ENCODE measurements at regions not wholly inside any gene's neighbourhood (a gene's known extent, or its start where the extent isn't known, plus 50 kb on each side); places are given as distances from the start of the nearest gene placed in this dataset.
A peak's percentile ranks its signal among the peaks of the same experiment; 100 is the strongest.
"Not testable (repeated sequence)": the region's sequence is repeated elsewhere in the genome, so short reads cannot be mapped to it uniquely, and the experiment has no call there.

DNA sequence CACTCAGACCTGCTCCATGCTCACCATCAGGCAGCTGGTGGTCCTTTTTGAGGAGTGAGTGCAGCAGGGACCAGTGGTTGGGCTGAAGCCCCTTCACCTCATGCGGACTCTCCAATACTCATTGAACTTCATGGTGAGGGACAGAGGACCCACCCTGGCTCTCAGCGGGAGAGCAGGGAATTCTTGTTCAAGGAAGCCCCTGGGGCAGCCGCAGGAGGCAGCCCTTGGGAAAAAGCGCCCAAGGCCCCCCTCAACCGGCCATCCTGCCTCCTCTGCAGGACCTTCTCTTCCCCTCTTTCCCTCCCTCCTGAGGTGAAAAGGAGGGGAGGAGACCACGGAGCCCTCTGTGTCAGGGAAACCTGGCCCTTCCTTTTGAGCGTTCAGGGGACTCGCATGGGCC, 4510.9 kb upstream of the OR11H1 start:
- H3K27me3 ChIP-seq (ENCODE audit: control insufficient read depth, insufficient read depth, low read length); H3K36me3 ChIP-seq (ENCODE audit: control insufficient read depth, insufficient read depth, low read length); H3K36me3 Mint-ChIP-seq; DNase-seq; H3K9me3 Mint-ChIP-seq; H3K27ac ChIP-seq (ENCODE audit: insufficient read depth, low read length, poor library complexity, severe bottlenecking); H3K4me3 Mint-ChIP-seq; H3K27ac Mint-ChIP-seq; H3K9me3 ChIP-seq (ENCODE audit: control insufficient read depth in 2 of 2, low read length in 2 of 2); H3K4me1 ChIP-seq (ENCODE audit: control insufficient read depth, insufficient read depth, low read length, poor library complexity, severe bottlenecking); H3K4me1 Mint-ChIP-seq; H3K4me3 ChIP-seq (ENCODE audit: low read depth, low read length); H3K27me3 Mint-ChIP-seq: not testable (repeated sequence)
- ATAC-seq (ENCODE audit: low read depth in 2 of 2), result peak in 1 of 2 donors; percentile 23

DNA sequence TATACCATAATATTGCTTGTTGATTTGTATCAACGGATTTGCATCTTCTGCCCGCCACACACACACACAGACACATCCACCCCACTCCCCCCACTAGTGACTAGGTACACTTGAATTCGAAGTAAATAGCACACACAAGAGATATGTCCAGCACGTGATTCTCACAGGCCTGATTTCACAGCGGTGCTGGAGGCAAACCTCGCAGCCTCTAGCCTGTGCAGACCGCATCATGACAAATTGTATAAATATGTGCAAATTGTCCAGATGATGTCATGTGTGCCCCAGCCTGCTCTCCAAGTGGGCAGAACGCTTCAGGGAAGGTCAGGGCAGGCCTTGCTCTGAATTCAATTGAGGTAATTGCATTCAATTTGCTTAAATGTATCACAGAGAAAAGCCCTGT, 4507.5 kb upstream of the OR11H1 start:
- H3K4me3 Mint-ChIP-seq; H3K4me1 Mint-ChIP-seq; H3K27me3 Mint-ChIP-seq; H3K4me3 ChIP-seq (ENCODE audit: low read depth, low read length); H3K27me3 ChIP-seq (ENCODE audit: control insufficient read depth, insufficient read depth, low read length); DNase-seq; H3K9me3 ChIP-seq (ENCODE audit: control insufficient read depth in 2 of 2, low read length in 2 of 2); H3K27ac ChIP-seq (ENCODE audit: insufficient read depth, low read length, poor library complexity, severe bottlenecking); H3K27ac Mint-ChIP-seq; H3K36me3 Mint-ChIP-seq; H3K36me3 ChIP-seq (ENCODE audit: control insufficient read depth, insufficient read depth, low read length); H3K4me1 ChIP-seq (ENCODE audit: control insufficient read depth, insufficient read depth, low read length, poor library complexity, severe bottlenecking): not testable (repeated sequence)
- ATAC-seq (ENCODE audit: low read depth in 2 of 2), result peak in 1 of 2 donors; percentile 7
- H3K9me3 Mint-ChIP-seq, result peaks cover 4 to 14% (median 5%) of the 10 kb centered on the region in 7 donors

DNA sequence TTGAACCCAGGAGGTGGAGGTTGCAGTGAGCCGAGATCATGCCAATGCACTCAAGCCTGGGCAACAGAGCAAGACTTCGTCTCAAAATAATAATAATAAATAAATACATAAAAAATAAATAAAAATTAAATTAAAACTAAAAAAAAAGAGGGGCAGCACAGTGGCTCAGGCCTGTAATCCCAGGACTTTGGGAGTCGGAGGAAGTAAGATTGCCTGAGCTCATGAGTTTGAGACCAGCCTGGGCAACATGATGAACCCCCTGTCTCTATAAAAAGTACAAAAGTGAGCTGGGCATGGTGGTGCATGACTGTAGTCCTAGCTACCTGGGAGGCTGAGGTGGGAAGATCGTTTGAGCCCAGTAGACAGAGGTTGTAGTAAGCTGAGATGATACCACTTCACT, 4501.5 kb upstream of the OR11H1 start:
- DNase-seq; H3K27me3 Mint-ChIP-seq; H3K27ac Mint-ChIP-seq; H3K27ac ChIP-seq (ENCODE audit: insufficient read depth, low read length, poor library complexity, severe bottlenecking); H3K4me1 ChIP-seq (ENCODE audit: control insufficient read depth, insufficient read depth, low read length, poor library complexity, severe bottlenecking); H3K36me3 ChIP-seq (ENCODE audit: control insufficient read depth, insufficient read depth, low read length); H3K27me3 ChIP-seq (ENCODE audit: control insufficient read depth, insufficient read depth, low read length); H3K4me3 ChIP-seq (ENCODE audit: low read depth, low read length); H3K4me3 Mint-ChIP-seq; H3K4me1 Mint-ChIP-seq; ATAC-seq (ENCODE audit: low read depth in 2 of 2); H3K36me3 Mint-ChIP-seq: not testable (repeated sequence)
- peaks cover 9 to 47% (median 28%) of the 10 kb centered on the region in 7 donors for H3K9me3 Mint-ChIP-seq
- peaks cover 9 to 42% of the 10 kb centered on the region in 2 experiments for H3K9me3 ChIP-seq (ENCODE audit: control insufficient read depth in 2 of 2, low read length in 2 of 2)

DNA sequence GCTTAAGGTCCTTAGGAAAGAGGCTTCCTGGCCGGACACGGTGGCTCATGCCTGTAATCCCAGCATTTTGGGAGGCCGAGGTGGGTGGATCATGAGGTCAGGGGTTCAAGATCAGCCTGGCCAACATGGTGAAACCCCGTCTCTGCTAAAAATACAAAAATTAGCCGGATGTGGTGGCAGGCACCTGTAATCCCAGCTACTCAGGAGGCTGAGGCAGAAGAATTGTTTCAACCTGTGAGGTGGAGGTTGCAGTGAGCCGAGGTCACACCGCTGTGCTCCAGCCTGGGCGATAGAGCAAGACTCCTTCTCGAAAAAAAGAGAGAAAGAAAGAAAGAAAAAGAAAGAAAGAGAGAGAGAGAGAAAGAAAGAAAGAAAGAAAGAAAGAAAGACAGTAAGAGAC, 4500.9 kb upstream of the OR11H1 start:
- H3K4me3 Mint-ChIP-seq; H3K27ac Mint-ChIP-seq; H3K4me1 Mint-ChIP-seq; H3K4me1 ChIP-seq (ENCODE audit: control insufficient read depth, insufficient read depth, low read length, poor library complexity, severe bottlenecking); H3K27me3 ChIP-seq (ENCODE audit: control insufficient read depth, insufficient read depth, low read length); H3K27ac ChIP-seq (ENCODE audit: insufficient read depth, low read length, poor library complexity, severe bottlenecking); H3K36me3 Mint-ChIP-seq; H3K4me3 ChIP-seq (ENCODE audit: low read depth, low read length); H3K27me3 Mint-ChIP-seq; DNase-seq; H3K36me3 ChIP-seq (ENCODE audit: control insufficient read depth, insufficient read depth, low read length); ATAC-seq (ENCODE audit: low read depth in 2 of 2): not testable (repeated sequence)
- H3K9me3 Mint-ChIP-seq, result peaks cover 9 to 51% (median 30%) of the 10 kb centered on the region in 7 donors
- peaks cover 9 to 47% of the 10 kb centered on the region in 2 experiments for H3K9me3 ChIP-seq (ENCODE audit: control insufficient read depth in 2 of 2, low read length in 2 of 2)

DNA sequence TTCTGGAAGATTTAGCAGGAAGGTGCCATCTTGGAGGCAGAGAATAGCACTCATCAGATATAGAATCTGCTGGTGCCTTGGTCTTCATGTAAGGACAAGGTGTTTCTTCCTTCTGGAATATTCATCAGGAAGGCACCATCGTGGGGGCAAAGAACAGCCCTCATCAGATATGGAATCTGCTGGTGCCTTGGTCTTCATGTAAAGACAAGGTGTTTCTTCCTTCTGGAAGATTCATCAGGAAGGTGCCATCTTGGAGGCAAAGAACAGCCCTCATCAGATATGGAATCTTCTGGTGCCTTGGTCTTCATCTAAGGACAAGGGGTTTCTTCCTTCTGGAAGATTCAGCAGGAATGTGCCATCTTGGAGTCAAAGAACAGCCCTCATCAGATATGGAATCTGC, 4500.5 kb upstream of the OR11H1 start:
- not testable (repeated sequence) for H3K27me3 ChIP-seq (ENCODE audit: control insufficient read depth, insufficient read depth, low read length); H3K4me1 Mint-ChIP-seq; H3K4me1 ChIP-seq (ENCODE audit: control insufficient read depth, insufficient read depth, low read length, poor library complexity, severe bottlenecking); H3K4me3 ChIP-seq (ENCODE audit: low read depth, low read length); H3K27ac ChIP-seq (ENCODE audit: insufficient read depth, low read length, poor library complexity, severe bottlenecking); H3K36me3 ChIP-seq (ENCODE audit: control insufficient read depth, insufficient read depth, low read length); ATAC-seq (ENCODE audit: low read depth in 2 of 2); H3K27me3 Mint-ChIP-seq; H3K27ac Mint-ChIP-seq; DNase-seq; H3K36me3 Mint-ChIP-seq; H3K4me3 Mint-ChIP-seq
- H3K9me3 ChIP-seq (ENCODE audit: control insufficient read depth in 2 of 2, low read length in 2 of 2), result peaks cover 9 to 52% of the 10 kb centered on the region in 2 experiments
- peaks cover 9 to 53% (median 30%) of the 10 kb centered on the region in 7 donors for H3K9me3 Mint-ChIP-seq

DNA sequence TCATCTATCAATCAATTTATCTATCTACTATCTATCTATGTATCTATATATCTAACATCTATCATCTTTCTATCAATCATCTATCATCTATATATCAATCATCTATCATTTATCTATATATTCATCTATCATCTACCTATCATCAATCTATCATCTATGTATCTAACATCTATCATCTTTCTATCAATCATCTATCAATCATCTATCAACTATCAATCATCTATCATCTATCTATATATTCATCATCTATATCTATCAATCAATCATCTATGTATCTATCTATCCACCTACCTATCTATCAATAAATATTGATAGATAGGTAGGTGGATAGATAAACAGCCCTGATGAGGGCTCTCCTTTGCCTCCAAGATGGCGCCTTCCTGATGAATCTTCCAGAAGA, 4499.8 kb upstream of the OR11H1 start:
- not testable (repeated sequence) for H3K27ac Mint-ChIP-seq; H3K27ac ChIP-seq (ENCODE audit: insufficient read depth, low read length, poor library complexity, severe bottlenecking); H3K4me1 Mint-ChIP-seq; ATAC-seq (ENCODE audit: low read depth in 2 of 2); H3K27me3 Mint-ChIP-seq; H3K27me3 ChIP-seq (ENCODE audit: control insufficient read depth, insufficient read depth, low read length); DNase-seq; H3K36me3 Mint-ChIP-seq; H3K4me3 Mint-ChIP-seq; H3K4me1 ChIP-seq (ENCODE audit: control insufficient read depth, insufficient read depth, low read length, poor library complexity, severe bottlenecking); H3K4me3 ChIP-seq (ENCODE audit: low read depth, low read length); H3K36me3 ChIP-seq (ENCODE audit: control insufficient read depth, insufficient read depth, low read length)
- peaks cover 9 to 56% of the 10 kb centered on the region in 2 experiments for H3K9me3 ChIP-seq (ENCODE audit: control insufficient read depth in 2 of 2, low read length in 2 of 2)
- peaks cover 7 to 59% (median 30%) of the 10 kb centered on the region in 7 donors for H3K9me3 Mint-ChIP-seq

DNA sequence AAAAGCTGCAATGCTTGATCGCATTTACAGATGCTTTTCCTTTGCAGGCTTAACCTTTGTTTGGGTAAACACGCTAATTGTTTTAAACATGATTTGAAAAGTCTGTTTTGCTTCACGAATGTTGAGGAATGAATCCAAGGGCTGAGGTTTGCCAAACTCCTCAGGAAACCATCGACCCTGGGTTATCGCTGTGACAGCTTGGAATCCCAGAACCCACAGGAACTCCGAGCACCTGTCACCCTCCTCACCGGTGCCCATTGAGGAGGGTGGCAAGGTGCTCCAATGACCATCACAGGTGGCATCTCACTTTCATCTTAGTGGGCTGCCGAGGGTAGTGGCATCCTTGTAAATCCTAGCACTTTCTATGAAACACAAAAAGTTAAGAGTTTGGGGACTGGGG, 4498.5 kb upstream of the OR11H1 start:
- H3K4me1 ChIP-seq (ENCODE audit: control insufficient read depth, insufficient read depth, low read length, poor library complexity, severe bottlenecking); DNase-seq; ATAC-seq (ENCODE audit: low read depth in 2 of 2); H3K27me3 ChIP-seq (ENCODE audit: control insufficient read depth, insufficient read depth, low read length); H3K27ac ChIP-seq (ENCODE audit: insufficient read depth, low read length, poor library complexity, severe bottlenecking); H3K27ac Mint-ChIP-seq; H3K36me3 Mint-ChIP-seq; H3K36me3 ChIP-seq (ENCODE audit: control insufficient read depth, insufficient read depth, low read length); H3K4me3 Mint-ChIP-seq; H3K4me3 ChIP-seq (ENCODE audit: low read depth, low read length); H3K4me1 Mint-ChIP-seq; H3K27me3 Mint-ChIP-seq: not testable (repeated sequence)
- H3K9me3 ChIP-seq (ENCODE audit: control insufficient read depth in 2 of 2, low read length in 2 of 2), result peaks cover 9 to 63% of the 10 kb centered on the region in 2 experiments
- peaks cover 5 to 72% (median 30%) of the 10 kb centered on the region in 7 donors for H3K9me3 Mint-ChIP-seq

DNA sequence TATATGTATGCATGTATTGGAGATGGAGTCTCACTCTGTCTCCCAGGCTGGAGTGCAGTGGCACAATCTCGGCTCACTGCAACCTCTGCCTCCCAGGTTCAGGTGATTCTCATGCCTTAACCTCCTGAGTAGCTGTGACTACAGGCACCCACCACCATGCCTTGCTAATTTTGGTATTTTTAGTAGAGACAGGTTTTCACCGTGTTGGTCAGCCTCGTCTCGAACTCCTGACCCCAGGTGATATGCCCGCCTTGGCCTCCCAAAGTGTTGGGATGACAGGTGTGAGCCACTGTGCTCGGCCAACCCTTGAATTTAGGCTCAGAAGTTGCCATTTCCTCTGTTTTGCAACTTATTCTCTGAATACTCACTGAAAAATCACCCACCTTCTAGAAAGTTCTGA, 4498.0 kb upstream of the OR11H1 start:
- not testable (repeated sequence) for H3K36me3 Mint-ChIP-seq; H3K4me1 ChIP-seq (ENCODE audit: control insufficient read depth, insufficient read depth, low read length, poor library complexity, severe bottlenecking); H3K4me3 ChIP-seq (ENCODE audit: low read depth, low read length); H3K36me3 ChIP-seq (ENCODE audit: control insufficient read depth, insufficient read depth, low read length); H3K27ac ChIP-seq (ENCODE audit: insufficient read depth, low read length, poor library complexity, severe bottlenecking); DNase-seq; H3K27me3 ChIP-seq (ENCODE audit: control insufficient read depth, insufficient read depth, low read length); H3K4me3 Mint-ChIP-seq; H3K27me3 Mint-ChIP-seq; H3K27ac Mint-ChIP-seq; H3K4me1 Mint-ChIP-seq; ATAC-seq (ENCODE audit: low read depth in 2 of 2)
- peaks cover 7 to 75% (median 34%) of the 10 kb centered on the region in 7 donors for H3K9me3 Mint-ChIP-seq
- peaks cover 14 to 65% of the 10 kb centered on the region in 2 experiments for H3K9me3 ChIP-seq (ENCODE audit: control insufficient read depth in 2 of 2, low read length in 2 of 2)
